ENCODE measurements at regions not wholly inside any gene's neighbourhood (a gene's known extent, or its start where the extent isn't known, plus 50 kb on each side); places are given as distances from the start of the nearest gene placed in this dataset.

GRCh38 chr5:89595056-89595455, 712.1 kb upstream of the MEF2C start:
- TF ChIP-seq CTCF (IDR thresholded peaks at IDR 0.05 in 8 of 11, conservative IDR thresholded peaks at IDR 0.05 in 3 of 11) (no peak), POLR2A (IDR thresholded peaks at IDR 0.05) (no peak)

Measured in spleen (tissue), 7 donors.